SK-N-SH (cell line): ENCODE measurements at regions not wholly inside any gene's neighbourhood (a gene's known extent, or its start where the extent isn't known, plus 50 kb on each side); places are given as distances from the start of the nearest gene placed in this dataset.

Source experiments
- CTCF ChIA-PET: fragments of 300-600, 350-600 bp; formaldehyde crosslinking; extraction: SDS; loops from one replicate; lab custom pipeline; 2021; lab: Yijun Ruan, JAX
- POLR2A ChIA-PET: fragments of 350-600 bp; sonication (Branson Sonifier 250); formaldehyde crosslinking; extraction: SDS; loops from one replicate; lab custom pipeline; 2020; ENCODE audit warnings: antibody characterized with exemption, inconsistent platforms; lab: Yijun Ruan, JAX
- DNase-seq: peaks from one replicate; pipeline ENCODE4 v3.0.0; 2012
- H2AFZ ChIP-seq: fragments of 200-600 bp; sonication (generic); 2 replicates; pipeline ENCODE4 v1.8.1; 2016; ENCODE audit warnings: antibody characterized with exemption, mild to moderate bottlenecking, low read depth
- H3F3A ChIP-seq: fragments of 200-600 bp; sonication (generic); replicated peaks from 2 replicates; pipeline ENCODE3; 2016; ENCODE audit warnings: antibody characterized with exemption, mild to moderate bottlenecking; ENCODE audit not compliant: insufficient read depth
- H3K27ac ChIP-seq, 2 experiments: fragments of 200-500 bp in 1 of 2; fragments of 200-600 bp in 1 of 2; sonication (Bioruptor generic) in 1 of 2; sonication (generic), shearing (Covaris generic) in 1 of 2; 2 replicates each; pipeline versions ENCODE4 v1.5.1 to v1.6.1; 2014 to 2016; ENCODE audit warnings: low read depth in 2 of 2, inconsistent platforms in 1 of 2, low read length in 1 of 2, mild to moderate bottlenecking in 1 of 2, mixed read lengths in 1 of 2
- H3K27me3 ChIP-seq: fragments of 200-600 bp; sonication (generic), shearing (Covaris generic); 2 replicates; pipeline ENCODE4 v1.6.1; 2016; ENCODE audit warnings: mixed run types; ENCODE audit not compliant: insufficient read depth
- H3K36me3 ChIP-seq, 2 experiments: fragments of 200-500 bp in 1 of 2; fragments of 200-600 bp in 1 of 2; sonication (Bioruptor generic) in 1 of 2; sonication (generic) in 1 of 2; replicated peaks in 1 of 2; 2 replicates each; pipeline versions ENCODE3 to v1.5.1; 2014 to 2016; ENCODE audit warnings: low read length in 1 of 2, mild to moderate bottlenecking in 1 of 2; ENCODE audit not compliant: insufficient read depth in 2 of 2, control insufficient read depth in 1 of 2
- H3K4me1 ChIP-seq, 2 experiments: fragments of 200-500 bp in 1 of 2; fragments of 200-600 bp in 1 of 2; sonication (Bioruptor generic) in 1 of 2; sonication (generic), shearing (Covaris generic) in 1 of 2; 2 replicates each; pipeline versions ENCODE4 v1.5.1 to v1.6.1; 2014 to 2016; ENCODE audit warnings: low read depth in 1 of 2, low read length in 1 of 2, mixed run types in 1 of 2; ENCODE audit not compliant: insufficient read depth in 2 of 2, control insufficient read depth in 1 of 2
- H3K4me2 ChIP-seq: fragments of 200-600 bp; sonication (generic), shearing (Covaris generic); 2 replicates; pipeline ENCODE4 v1.6.1; 2017; ENCODE audit warnings: mixed run types
- H3K4me3 ChIP-seq, 2 experiments: fragments of 200-500 bp in 1 of 2; fragments of 200-600 bp in 1 of 2; sonication (Bioruptor generic) in 1 of 2; sonication (generic), shearing (Covaris generic) in 1 of 2; 2 replicates each; pipeline versions ENCODE4 v1.5.1 to v1.8.1; 2014 to 2016; ENCODE audit warnings: low read depth in 2 of 2, inconsistent platforms in 1 of 2, low read length in 1 of 2, mild to moderate bottlenecking in 1 of 2, mixed read lengths in 1 of 2, moderate library complexity in 1 of 2
- H3K79me2 ChIP-seq: fragments of 200-600 bp; sonication (generic); 2 replicates; pipeline ENCODE4 v1.8.1; 2017; ENCODE audit warnings: mild to moderate bottlenecking; ENCODE audit not compliant: insufficient read depth
- H3K9ac ChIP-seq: fragments of 200-600 bp; sonication (generic); 2 replicates; pipeline ENCODE4 v1.6.1; 2017; ENCODE audit warnings: mixed run types
- H3K9me2 ChIP-seq: fragments of 200-600 bp; sonication (generic); 2 replicates; pipeline ENCODE4 v1.6.1; 2017; ENCODE audit warnings: mixed run types
- H3K9me3 ChIP-seq: fragments of 200-600 bp; sonication (generic); 2 replicates; pipeline ENCODE4 v1.6.1; 2017; ENCODE audit warnings: mixed run types, mild to moderate bottlenecking, moderate library complexity
- H4K20me1 ChIP-seq: fragments of 200-600 bp; sonication (generic); 2 replicates; pipeline ENCODE4 v1.6.1; 2017; ENCODE audit warnings: mild to moderate bottlenecking, mixed run types; ENCODE audit not compliant: insufficient read depth
- CHD2 ChIP-seq: fragments of 150-350 bp; IDR thresholded peaks from 2 replicates; pipeline ENCODE4 v1.6.1; 2018; ENCODE audit warnings: low read length; ENCODE audit not compliant: partially characterized antibody
- ELF1 ChIP-seq: IDR thresholded peaks from 2 replicates; pipeline ENCODE4 v1.4.0; 2012
- FOSL2 ChIP-seq: IDR thresholded peaks from 2 replicates; pipeline ENCODE4 v1.4.0; 2012; ENCODE audit warnings: low read depth, mild to moderate bottlenecking, moderate library complexity, borderline replicate concordance
- FOXJ3 ChIP-seq: sonication (generic); formaldehyde crosslinking; IDR thresholded peaks from 2 replicates; pipeline ENCODE4 v1.5.1; 2020; ENCODE audit warnings: mild to moderate bottlenecking, missing genetic modification reagents
- GABPA ChIP-seq: IDR thresholded peaks from 2 replicates; pipeline ENCODE4 v1.4.0; 2012; ENCODE audit warnings: low read depth, mild to moderate bottlenecking
- JUND ChIP-seq: IDR thresholded peaks from 2 replicates; pipeline ENCODE4 v1.4.0; 2012
- MEF2A ChIP-seq: IDR thresholded peaks from 2 replicates; pipeline ENCODE4 v1.4.0; 2012; ENCODE audit warnings: low read depth, borderline replicate concordance
- NRF1 ChIP-seq: IDR thresholded peaks from 2 replicates; pipeline ENCODE4 v1.6.1; 2012; ENCODE audit warnings: low read depth, mild to moderate bottlenecking, low read length
- RFX5 ChIP-seq: IDR thresholded peaks from 2 replicates; pipeline ENCODE4 v1.6.1; 2012; ENCODE audit warnings: mild to moderate bottlenecking, improper control_type of control experiment, low read length
- TAF1 ChIP-seq: IDR thresholded peaks from 2 replicates; pipeline ENCODE4 v1.6.1; 2012; ENCODE audit warnings: low read depth, mild to moderate bottlenecking, low read length, moderate library complexity, borderline replicate concordance
- TCF12 ChIP-seq: IDR thresholded peaks from 2 replicates; pipeline ENCODE4 v1.4.0; 2012
- TEAD4 ChIP-seq: IDR thresholded peaks from 2 replicates; pipeline ENCODE4 v1.4.0; 2012; ENCODE audit warnings: mild to moderate bottlenecking, borderline replicate concordance; ENCODE audit not compliant: insufficient read depth
- WGBS: methylation state at CpG from one replicate; pipeline ENCODE4 v1.1.6; 2017; ENCODE audit warnings: low lambda C conversion rate; 5-methylcytosine and 5-hydroxymethylcytosine counted together
- TF ChIP-seq, protein P1 (sequence below): fragments of 150-350 bp; IDR thresholded peaks from 2 replicates; pipeline ENCODE4 v1.6.1; 2016; ENCODE audit warnings: mild to moderate bottlenecking, low read depth, low read length
- TF ChIP-seq, protein P2 (sequence below): IDR thresholded peaks from 2 replicates; pipeline ENCODE4 v1.4.0; 2012; ENCODE audit warnings: low read depth, borderline replicate concordance
- TF ChIP-seq, protein P3 (sequence below): IDR thresholded peaks from 2 replicates; pipeline ENCODE4 v1.4.0; 2012; ENCODE audit warnings: low read depth, borderline replicate concordance
- TF ChIP-seq, protein P4 (sequence below): fragments of 200-600 bp; sonication (generic); IDR thresholded peaks from 2 replicates; pipeline ENCODE4 v1.6.1; 2017; ENCODE audit warnings: antibody characterized with exemption, mild to moderate bottlenecking, moderate library complexity

DNA sequence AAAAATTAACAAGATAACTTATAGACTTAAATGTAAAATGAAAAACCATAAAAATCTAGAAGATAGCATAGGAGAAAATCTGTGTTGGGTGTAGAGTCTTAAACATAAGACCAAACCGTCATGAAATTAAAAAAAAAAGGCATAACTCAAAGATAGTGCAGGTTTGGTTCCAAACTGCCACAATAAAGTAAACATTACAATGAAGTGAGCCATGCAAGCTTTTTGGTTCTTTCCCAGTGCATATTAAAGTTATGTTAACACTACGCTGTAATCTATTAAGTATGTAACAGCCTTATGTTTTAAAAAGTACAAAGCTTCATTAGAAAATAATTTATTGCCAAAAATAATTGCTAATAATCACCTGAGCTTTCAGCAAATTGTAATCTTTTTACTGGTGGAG is 1366.5 kb upstream of the LRRTM3 start (continued):
- TF ChIP-seq, protein P1, sequence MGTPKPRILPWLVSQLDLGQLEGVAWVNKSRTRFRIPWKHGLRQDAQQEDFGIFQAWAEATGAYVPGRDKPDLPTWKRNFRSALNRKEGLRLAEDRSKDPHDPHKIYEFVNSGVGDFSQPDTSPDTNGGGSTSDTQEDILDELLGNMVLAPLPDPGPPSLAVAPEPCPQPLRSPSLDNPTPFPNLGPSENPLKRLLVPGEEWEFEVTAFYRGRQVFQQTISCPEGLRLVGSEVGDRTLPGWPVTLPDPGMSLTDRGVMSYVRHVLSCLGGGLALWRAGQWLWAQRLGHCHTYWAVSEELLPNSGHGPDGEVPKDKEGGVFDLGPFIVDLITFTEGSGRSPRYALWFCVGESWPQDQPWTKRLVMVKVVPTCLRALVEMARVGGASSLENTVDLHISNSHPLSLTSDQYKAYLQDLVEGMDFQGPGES, result no peak
- no peak for TF ChIP-seq ELF1
- TF ChIP-seq, all 33 proteins: peak for 0

DNA sequence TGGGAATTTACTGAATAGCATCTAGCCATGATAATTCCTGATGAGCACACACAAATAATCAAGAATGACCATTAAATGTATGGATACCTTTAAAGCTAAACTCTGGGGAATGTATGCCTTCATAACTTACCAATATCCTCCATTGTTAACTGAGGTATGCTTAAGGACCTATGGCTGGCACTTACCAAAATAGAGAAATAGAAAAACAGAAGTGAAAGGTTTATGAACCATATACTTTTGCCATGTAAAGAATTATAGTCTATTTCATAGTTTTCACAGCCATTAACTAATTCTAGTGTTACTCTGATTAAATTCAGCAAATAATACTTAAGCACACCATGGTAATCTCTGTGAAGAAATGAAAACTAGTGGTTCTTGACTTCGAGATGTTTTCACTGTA is 1360.6 kb upstream of the LRRTM3 start:
- no peak overlapping the region for H3K9ac ChIP-seq
- H3F3A ChIP-seq, result no peaks in the 10 kb centered on the region
- H3K4me3 ChIP-seq, result no peak overlapping the region
- WGBS, result 31% methylated on average over 1 of the region's 1 CpG
- ChIA-PET CTCF (no interaction called here), POLR2A (no interaction called here)
- TF ChIP-seq TCF12, result no peak
- TF ChIP-seq, protein P2, sequence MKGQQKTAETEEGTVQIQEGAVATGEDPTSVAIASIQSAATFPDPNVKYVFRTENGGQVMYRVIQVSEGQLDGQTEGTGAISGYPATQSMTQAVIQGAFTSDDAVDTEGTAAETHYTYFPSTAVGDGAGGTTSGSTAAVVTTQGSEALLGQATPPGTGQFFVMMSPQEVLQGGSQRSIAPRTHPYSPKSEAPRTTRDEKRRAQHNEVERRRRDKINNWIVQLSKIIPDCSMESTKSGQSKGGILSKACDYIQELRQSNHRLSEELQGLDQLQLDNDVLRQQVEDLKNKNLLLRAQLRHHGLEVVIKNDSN, result no peak
- TF ChIP-seq, protein P3, sequence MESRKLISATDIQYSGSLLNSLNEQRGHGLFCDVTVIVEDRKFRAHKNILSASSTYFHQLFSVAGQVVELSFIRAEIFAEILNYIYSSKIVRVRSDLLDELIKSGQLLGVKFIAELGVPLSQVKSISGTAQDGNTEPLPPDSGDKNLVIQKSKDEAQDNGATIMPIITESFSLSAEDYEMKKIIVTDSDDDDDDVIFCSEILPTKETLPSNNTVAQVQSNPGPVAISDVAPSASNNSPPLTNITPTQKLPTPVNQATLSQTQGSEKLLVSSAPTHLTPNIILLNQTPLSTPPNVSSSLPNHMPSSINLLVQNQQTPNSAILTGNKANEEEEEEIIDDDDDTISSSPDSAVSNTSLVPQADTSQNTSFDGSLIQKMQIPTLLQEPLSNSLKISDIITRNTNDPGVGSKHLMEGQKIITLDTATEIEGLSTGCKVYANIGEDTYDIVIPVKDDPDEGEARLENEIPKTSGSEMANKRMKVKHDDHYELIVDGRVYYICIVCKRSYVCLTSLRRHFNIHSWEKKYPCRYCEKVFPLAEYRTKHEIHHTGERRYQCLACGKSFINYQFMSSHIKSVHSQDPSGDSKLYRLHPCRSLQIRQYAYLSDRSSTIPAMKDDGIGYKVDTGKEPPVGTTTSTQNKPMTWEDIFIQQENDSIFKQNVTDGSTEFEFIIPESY, result no peak
- TF ChIP-seq TAF1, result no peak
- TF ChIP-seq RFX5, result no peak
- TF ChIP-seq FOXJ3 (CRISPR knock-in tag), result no peak
- TF ChIP-seq, protein P4, sequence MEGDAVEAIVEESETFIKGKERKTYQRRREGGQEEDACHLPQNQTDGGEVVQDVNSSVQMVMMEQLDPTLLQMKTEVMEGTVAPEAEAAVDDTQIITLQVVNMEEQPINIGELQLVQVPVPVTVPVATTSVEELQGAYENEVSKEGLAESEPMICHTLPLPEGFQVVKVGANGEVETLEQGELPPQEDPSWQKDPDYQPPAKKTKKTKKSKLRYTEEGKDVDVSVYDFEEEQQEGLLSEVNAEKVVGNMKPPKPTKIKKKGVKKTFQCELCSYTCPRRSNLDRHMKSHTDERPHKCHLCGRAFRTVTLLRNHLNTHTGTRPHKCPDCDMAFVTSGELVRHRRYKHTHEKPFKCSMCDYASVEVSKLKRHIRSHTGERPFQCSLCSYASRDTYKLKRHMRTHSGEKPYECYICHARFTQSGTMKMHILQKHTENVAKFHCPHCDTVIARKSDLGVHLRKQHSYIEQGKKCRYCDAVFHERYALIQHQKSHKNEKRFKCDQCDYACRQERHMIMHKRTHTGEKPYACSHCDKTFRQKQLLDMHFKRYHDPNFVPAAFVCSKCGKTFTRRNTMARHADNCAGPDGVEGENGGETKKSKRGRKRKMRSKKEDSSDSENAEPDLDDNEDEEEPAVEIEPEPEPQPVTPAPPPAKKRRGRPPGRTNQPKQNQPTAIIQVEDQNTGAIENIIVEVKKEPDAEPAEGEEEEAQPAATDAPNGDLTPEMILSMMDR, result no peak
- H2AFZ ChIP-seq, result no peak overlapping the region
- H3K4me2 ChIP-seq, result no peak overlapping the region
- H3K79me2 ChIP-seq, result no peaks in the 10 kb centered on the region
- H3K36me3 ChIP-seq, result no peaks in the 10 kb centered on the region
- DNase-seq, result no peak
- H3K9me3 ChIP-seq, result no peaks in the 10 kb centered on the region
- no peaks in the 10 kb centered on the region; a peak in 1 of 4 replicates for H3K4me1 ChIP-seq
- no peaks in the 10 kb centered on the region for H3K27me3 ChIP-seq
- H3K9me2 ChIP-seq, result no peaks in the 10 kb centered on the region
- no peaks in the 10 kb centered on the region for H4K20me1 ChIP-seq
- H3K27ac ChIP-seq, result no peak overlapping the region

DNA sequence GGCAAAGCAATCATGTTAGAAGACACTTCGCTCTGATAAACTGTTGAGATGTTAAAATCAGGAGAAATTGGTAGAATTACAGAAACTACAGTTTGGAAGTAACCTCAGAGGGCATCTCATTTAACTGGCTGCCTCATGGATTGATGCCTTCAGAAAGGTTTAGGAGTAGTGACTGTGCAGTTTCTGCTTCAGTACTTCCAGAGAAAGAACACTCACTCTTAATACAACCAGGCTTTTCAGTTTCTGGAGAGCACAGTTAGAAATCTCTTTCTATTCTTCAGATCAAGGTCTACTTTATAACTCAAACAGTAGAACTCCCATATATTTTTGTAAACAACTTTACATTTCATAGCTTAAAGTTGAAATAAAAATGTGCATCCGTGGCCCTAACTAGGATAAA is 1358.9 kb upstream of the LRRTM3 start:
- ChIA-PET CTCF (no interaction called here), POLR2A (no interaction called here)
- Histone ChIP-seq H3K36me3 (no peaks in the 10 kb centered on the region), H3K4me3 (no peak overlapping the region), H3K4me1 (peaks cover 0 to 2% of the 10 kb centered on the region in 2 experiments; a peak in 2 of 4 replicates), H3K27ac (no peak overlapping the region), H3K9me2 (no peaks in the 10 kb centered on the region), H3K9ac (no peak overlapping the region), H2AFZ (no peak overlapping the region), H3K9me3 (no peaks in the 10 kb centered on the region), H3K79me2 (peaks cover 10% of the 10 kb centered on the region; the same call in 1 of the 2 replicates), H3K27me3 (no peaks in the 10 kb centered on the region), H4K20me1 (no peaks in the 10 kb centered on the region), H3F3A (no peaks in the 10 kb centered on the region), H3K4me2 (no peak overlapping the region)
- no peak for TF ChIP-seq ELF1
- TF ChIP-seq JUND, result no peak
- TF ChIP-seq MEF2A, result no peak
- TF ChIP-seq GABPA, result no peak
- TF ChIP-seq FOSL2, result no peak
- no peak for TF ChIP-seq CHD2
- no peak for TF ChIP-seq TEAD4
- TF ChIP-seq NRF1, result no peak
- TF ChIP-seq, protein P2, result no peak
- 49% methylated on average over 2 of the region's 2 CpGs for WGBS
- no peak for DNase-seq
